Keratinocyte (primary cell): ENCODE measurements at regions not wholly inside any gene's neighbourhood (a gene's known extent, or its start where the extent isn't known, plus 50 kb on each side); places are given as distances from the start of the nearest gene placed in this dataset.

Experiments used
- DNase-seq: peaks from one replicate; pipeline ENCODE4 v3.0.0-alpha.2; 2011; ENCODE audit warnings: low read depth, missing footprints, low spot score
- FAIRE-seq: peaks from 2 replicates; lab custom pipeline; 2011; peaks lifted over from hg19 to GRCh38; lab: Jason Lieb, UNC
- H2AFZ ChIP-seq: 2 replicates; pipeline ENCODE4 v1.6.0; 2012; ENCODE audit warnings: low read length, control low read depth, inconsistent platforms; ENCODE audit not compliant: control insufficient read depth
- H3K27ac ChIP-seq: 2 replicates; pipeline ENCODE4 v1.5.1; 2011; ENCODE audit warnings: low read length; ENCODE audit not compliant: control insufficient read depth, insufficient read depth
- H3K27me3 ChIP-seq: 3 replicates; pipeline ENCODE4 v1.6.0; 2011; ENCODE audit warnings: low read length; ENCODE audit not compliant: control insufficient read depth, insufficient read depth; ENCODE audit errors: extremely low read depth
- H3K36me3 ChIP-seq, 2 experiments: 2 replicates in 1 of 2; 3 replicates in 1 of 2; pipeline ENCODE4 v1.5.1; 2011; ENCODE audit warnings: low read length in 2 of 2, mild to moderate bottlenecking in 1 of 2; ENCODE audit not compliant: control insufficient read depth in 2 of 2, insufficient read depth in 2 of 2; ENCODE audit errors: extremely low read depth in 1 of 2
- H3K4me1 ChIP-seq: 3 replicates; pipeline ENCODE4 v1.5.1; 2011; ENCODE audit warnings: low read length; ENCODE audit not compliant: control insufficient read depth, insufficient read depth; ENCODE audit errors: extremely low read depth
- H3K4me2 ChIP-seq: 3 replicates; pipeline ENCODE4 v1.6.0; 2011; ENCODE audit warnings: low read depth, low read length; ENCODE audit not compliant: control insufficient read depth, insufficient read depth; ENCODE audit errors: extremely low read depth
- H3K4me3 ChIP-seq, 3 experiments: fragments of 200-600 bp in 1 of 3; sonication (generic) in 1 of 3; 2 replicates in 2 of 3; 3 replicates in 1 of 3; pipeline ENCODE4 v1.5.1; 2011 to 2016; ENCODE audit warnings: low read length in 3 of 3, mild to moderate bottlenecking in 3 of 3, control low read depth in 2 of 3, inconsistent platforms in 1 of 3, low read depth in 1 of 3, mixed read lengths in 1 of 3, mixed run types in 1 of 3, moderate library complexity in 1 of 3; ENCODE audit not compliant: control insufficient read depth in 2 of 3, insufficient read depth in 2 of 3; ENCODE audit errors: extremely low read depth in 1 of 3
- H3K79me2 ChIP-seq: 2 replicates; pipeline ENCODE4 v1.6.0; 2012; ENCODE audit warnings: low read length; ENCODE audit not compliant: control insufficient read depth, insufficient read depth
- H3K9ac ChIP-seq: 3 replicates; pipeline ENCODE4 v1.6.0; 2011; ENCODE audit warnings: low read length; ENCODE audit not compliant: control insufficient read depth, insufficient read depth; ENCODE audit errors: extremely low read depth
- H3K9me1 ChIP-seq: 3 replicates; pipeline ENCODE4 v1.6.0; 2011; ENCODE audit warnings: low read length; ENCODE audit not compliant: control insufficient read depth, insufficient read depth; ENCODE audit errors: extremely low read depth
- H3K9me3 ChIP-seq: 2 replicates; pipeline ENCODE4 v1.5.1; 2012; ENCODE audit warnings: low read depth, low read length; ENCODE audit not compliant: control insufficient read depth
- H4K20me1 ChIP-seq: 3 replicates; pipeline ENCODE4 v1.6.0; 2011; ENCODE audit warnings: low read length; ENCODE audit not compliant: control insufficient read depth, insufficient read depth; ENCODE audit errors: extremely low read depth
- CTCF ChIP-seq, 3 experiments: IDR thresholded peaks in 1 of 3; conservative IDR thresholded peaks in 1 of 3; optimal IDR thresholded peaks in 1 of 3; 2 replicates in 2 of 3; 3 replicates in 1 of 3; pipeline versions ENCODE3 to v1.5.1; 2011; ENCODE audit warnings: low read length in 3 of 3, mild to moderate bottlenecking in 3 of 3, moderate library complexity in 2 of 3, control low read depth in 1 of 3, inconsistent platforms in 1 of 3; ENCODE audit not compliant: insufficient read depth in 2 of 3; ENCODE audit errors: extremely low read depth in 1 of 3
- EZH2 ChIP-seq: IDR thresholded peaks from one replicate; pipeline ENCODE4 v1.6.1; 2012; ENCODE audit warnings: inconsistent platforms, mild to moderate bottlenecking, low read length, moderate library complexity
- dilution Hi-C: fragments of 300-500 bp; cut with MboI; formaldehyde crosslinking; loops from one replicate; pipeline ENCODE4 v1.7.0; 2020; ENCODE audit warnings: low sequenced_read_pairs; ENCODE audit not compliant: extremely low pct_ligation_motif_present

GRCh38 chr1:177341773-177342172 lies 171.0 kb downstream of the BRINP2 start:
- Histone ChIP-seq H2AFZ (no peak overlapping the region), H3K9ac (no peak overlapping the region), H3K79me2 (no peaks in the 10 kb centered on the region), H3K36me3 (no peaks in the 10 kb centered on the region), H3K4me1 (no peaks in the 10 kb centered on the region), H3K4me3 (no peak overlapping the region), H3K27ac (no peak overlapping the region), H3K27me3 (peaks cover 13% of the 10 kb centered on the region), H4K20me1 (no peaks in the 10 kb centered on the region), H3K4me2 (no peak overlapping the region), H3K9me1 (no peaks in the 10 kb centered on the region), H3K9me3 (no peaks in the 10 kb centered on the region)
- no peak for DNase-seq
- no peak for TF ChIP-seq CTCF (optimal IDR thresholded peaks at IDR 0.05 in 1 of 3, IDR thresholded peaks at IDR 0.05 in 1 of 3, conservative IDR thresholded peaks at IDR 0.05 in 1 of 3; ENCODE audit: extremely low read depth in 1 of 3, insufficient read depth in 2 of 3, low read length in 3 of 3)
- TF ChIP-seq EZH2, result no peak
- FAIRE-seq, result no peak
- dilution Hi-C loops, result no loop called here

- Histone ChIP-seq H3K79me2 (no peaks in the 10 kb centered on the region), H3K27me3 (peaks cover 13% of the 10 kb centered on the region), H3K9me3 (no peaks in the 10 kb centered on the region), H2AFZ (no peak overlapping the region), H3K4me2 (no peak overlapping the region), H3K4me1 (no peaks in the 10 kb centered on the region), H4K20me1 (no peaks in the 10 kb centered on the region), H3K4me3 (no peak overlapping the region), H3K27ac (no peak overlapping the region), H3K36me3 (no peaks in the 10 kb centered on the region), H3K9me1 (no peaks in the 10 kb centered on the region), H3K9ac (no peak overlapping the region)
- FAIRE-seq, result no peak
- TF ChIP-seq CTCF (optimal IDR thresholded peaks at IDR 0.05 in 1 of 3, IDR thresholded peaks at IDR 0.05 in 1 of 3, conservative IDR thresholded peaks at IDR 0.05 in 1 of 3; ENCODE audit: extremely low read depth in 1 of 3, insufficient read depth in 2 of 3, low read length in 3 of 3) (no peak), EZH2 (no peak)
- dilution Hi-C loops, result no loop called here
- DNase-seq, result no peak
These were observed 169.9 kb downstream of the BRINP2 start for GRCh38 chr1:177340601-177341067.
